Ishikawa (cell line): ENCODE measurements at regions not wholly inside any gene's neighbourhood (a gene's known extent, or its start where the extent isn't known, plus 50 kb on each side); places are given as distances from the start of the nearest gene placed in this dataset.

Experiments
- EP300 ChIP-seq: IDR thresholded peaks from 2 replicates; pipeline ENCODE4 v1.6.1; 2012; ENCODE audit warnings: borderline replicate concordance
- MAX ChIP-seq: IDR thresholded peaks from 2 replicates; pipeline ENCODE4 v1.6.1; 2012
- REST ChIP-seq: IDR thresholded peaks from 2 replicates; pipeline ENCODE4 v1.6.1; 2012; ENCODE audit warnings: low read depth, mild to moderate bottlenecking
- TEAD4 ChIP-seq: IDR thresholded peaks from 2 replicates; pipeline ENCODE4 v1.6.1; 2012
- YY1 ChIP-seq: IDR thresholded peaks from 2 replicates; pipeline ENCODE4 v1.6.1; 2012; ENCODE audit warnings: low read depth

GRCh38 chr6:21455071-21455470 lies 138.5 kb upstream of the SOX4 start:
- TF ChIP-seq REST (no peak), EP300 (no peak), YY1 (no peak), TEAD4 (no peak), MAX (no peak)
